Activated naive CD4-positive, alpha-beta T cell treated with anti-CD3 and anti-CD28 coated beads for 36 hours (primary cell): ENCODE measurements at regions not wholly inside any gene's neighbourhood (a gene's known extent, or its start where the extent isn't known, plus 50 kb on each side); places are given as distances from the start of the nearest gene placed in this dataset.

Experiments used
- CTCF ChIA-PET: fragments of 350-600 bp; sonication (Branson Sonifier 250); formaldehyde crosslinking; loops from one replicate; lab custom pipeline; 2021; ENCODE audit warnings: antibody characterized with exemption; lab: Charles Lee
- DNase-seq: peaks from one replicate; pipeline ENCODE4 v3.0.0-alpha.2; 2020
- H3K27ac Mint-ChIP-seq: one replicate; pipeline ENCODE4 v1.8.0; 2021; ENCODE audit warnings: mild to moderate bottlenecking, mixed read lengths
- H3K27me3 Mint-ChIP-seq: one replicate; pipeline ENCODE4 v1.8.0; 2021; ENCODE audit warnings: low read depth, mixed read lengths
- H3K36me3 Mint-ChIP-seq: one replicate; pipeline ENCODE4 v1.8.0; 2021; ENCODE audit warnings: low read depth, mixed read lengths
- H3K4me1 Mint-ChIP-seq: one replicate; pipeline ENCODE4 v1.8.0; 2021; ENCODE audit warnings: low read depth, mixed read lengths
- H3K4me3 Mint-ChIP-seq: one replicate; pipeline ENCODE4 v1.8.0; 2021; ENCODE audit warnings: mild to moderate bottlenecking, moderate library complexity, mixed read lengths
- H3K9me3 Mint-ChIP-seq: one replicate; pipeline ENCODE4 v1.8.0; 2021; ENCODE audit warnings: mixed read lengths
- intact Hi-C: fragments of 100-400 bp; cut with micrococcal nuclease; formaldehyde crosslinking; loops from one replicate; pipeline ENCODE4 v1.15.1; 2023

GRCh38 chr13:86710896-86711295 lies 911.7 kb upstream of the SLITRK6 start:
- peaks cover 7% of the 10 kb centered on the region for H3K9me3 Mint-ChIP-seq
- intact Hi-C loops = no loop called here
- H3K4me1 Mint-ChIP-seq = no peaks in the 10 kb centered on the region
- CTCF ChIA-PET = no interaction called here
- no peak for DNase-seq
- H3K4me3 Mint-ChIP-seq = no peak overlapping the region
- no peak overlapping the region for H3K27ac Mint-ChIP-seq
- H3K27me3 Mint-ChIP-seq = no peaks in the 10 kb centered on the region
- no peaks in the 10 kb centered on the region for H3K36me3 Mint-ChIP-seq

DNA sequence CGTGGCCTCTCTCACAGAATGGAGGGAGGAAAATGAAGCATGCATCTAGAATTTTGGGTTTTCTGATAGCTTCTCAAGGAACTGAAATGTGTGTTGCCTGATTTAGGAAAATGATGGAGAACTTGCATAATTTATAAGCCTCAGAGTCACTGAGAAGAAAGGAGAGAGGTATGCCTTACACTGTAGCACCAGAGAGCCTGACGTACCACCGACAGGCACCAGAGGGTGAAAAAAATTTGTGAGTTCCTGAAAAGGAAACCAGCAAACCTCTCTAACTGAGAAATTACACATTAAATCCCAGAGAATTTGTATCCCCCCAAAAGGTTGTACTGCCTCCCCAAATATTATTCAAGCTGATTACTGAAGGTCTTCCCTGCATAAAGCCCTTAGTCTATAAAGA lies 915.3 kb upstream of the SLITRK6 start:
- no peaks in the 10 kb centered on the region for H3K36me3 Mint-ChIP-seq
- H3K27ac Mint-ChIP-seq = no peak overlapping the region
- intact Hi-C loops = no loop called here
- peaks cover 13% of the 10 kb centered on the region for H3K9me3 Mint-ChIP-seq
- no peak overlapping the region for H3K4me3 Mint-ChIP-seq
- DNase-seq = no peak
- H3K4me1 Mint-ChIP-seq = no peaks in the 10 kb centered on the region
- no peaks in the 10 kb centered on the region for H3K27me3 Mint-ChIP-seq
- CTCF ChIA-PET = no interaction called here

GRCh38 chr13:86725105-86725504 lies 925.9 kb upstream of the SLITRK6 start:
- Mint-ChIP-seq H3K27me3 (no peaks in the 10 kb centered on the region), H3K4me1 (no peaks in the 10 kb centered on the region), H3K36me3 (no peaks in the 10 kb centered on the region), H3K9me3 (peaks cover 11% of the 10 kb centered on the region), H3K4me3 (no peak overlapping the region), H3K27ac (no peak overlapping the region)
- CTCF ChIA-PET = no interaction called here
- DNase-seq = no peak
- intact Hi-C loops = no loop called here

DNA sequence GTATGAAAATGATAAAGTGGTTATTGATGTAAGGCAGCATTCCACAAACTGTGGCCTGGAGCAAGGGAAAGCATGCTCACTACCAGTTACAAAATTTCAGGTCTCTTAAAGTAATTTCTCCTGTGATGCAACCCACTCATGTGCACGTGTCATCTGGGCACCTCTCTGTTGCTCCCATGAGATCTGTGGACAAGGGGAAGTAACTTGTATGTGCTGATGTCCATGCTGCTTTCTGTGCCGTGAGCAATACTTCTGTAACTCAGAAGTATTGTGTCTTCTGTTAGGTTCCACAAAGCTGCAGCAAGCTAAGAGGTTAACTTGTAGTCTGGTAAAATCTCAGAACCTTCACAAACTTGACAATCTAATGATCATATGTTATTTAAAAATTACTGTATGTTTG lies 930.0 kb upstream of the SLITRK6 start:
- no peaks in the 10 kb centered on the region for H3K27me3 Mint-ChIP-seq
- peaks cover 14% of the 10 kb centered on the region for H3K9me3 Mint-ChIP-seq
- no peaks in the 10 kb centered on the region for H3K4me1 Mint-ChIP-seq
- DNase-seq = no peak
- H3K36me3 Mint-ChIP-seq = no peaks in the 10 kb centered on the region
- CTCF ChIA-PET = no interaction called here
- H3K4me3 Mint-ChIP-seq = no peak overlapping the region
- H3K27ac Mint-ChIP-seq = no peak overlapping the region
- intact Hi-C loops = no loop called here

DNA sequence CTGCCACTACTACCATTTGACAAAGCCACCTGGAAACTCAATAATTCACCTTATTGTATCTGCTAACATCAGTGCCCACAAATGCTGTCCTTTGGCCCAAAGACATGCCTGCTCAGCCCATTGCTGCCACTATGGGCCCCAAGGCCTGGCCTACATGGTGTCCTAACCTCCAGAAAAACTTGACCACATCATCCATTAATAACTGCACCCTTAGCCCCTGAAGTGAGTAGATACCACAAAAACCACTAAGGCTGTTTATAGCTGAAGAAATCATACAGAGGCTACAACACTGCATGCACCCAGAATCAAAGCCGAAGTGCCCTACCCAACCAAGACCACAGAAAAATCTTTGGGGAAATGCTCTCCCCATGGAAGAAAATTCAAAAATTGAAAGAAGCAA lies 932.8 kb upstream of the SLITRK6 start:
- CTCF ChIA-PET = no interaction called here
- Mint-ChIP-seq H3K4me3 (no peak overlapping the region), H3K4me1 (no peaks in the 10 kb centered on the region), H3K27me3 (no peaks in the 10 kb centered on the region), H3K36me3 (no peaks in the 10 kb centered on the region), H3K9me3 (peaks cover 11% of the 10 kb centered on the region), H3K27ac (no peak overlapping the region)
- DNase-seq = no peak
- intact Hi-C loops = no loop called here

DNA sequence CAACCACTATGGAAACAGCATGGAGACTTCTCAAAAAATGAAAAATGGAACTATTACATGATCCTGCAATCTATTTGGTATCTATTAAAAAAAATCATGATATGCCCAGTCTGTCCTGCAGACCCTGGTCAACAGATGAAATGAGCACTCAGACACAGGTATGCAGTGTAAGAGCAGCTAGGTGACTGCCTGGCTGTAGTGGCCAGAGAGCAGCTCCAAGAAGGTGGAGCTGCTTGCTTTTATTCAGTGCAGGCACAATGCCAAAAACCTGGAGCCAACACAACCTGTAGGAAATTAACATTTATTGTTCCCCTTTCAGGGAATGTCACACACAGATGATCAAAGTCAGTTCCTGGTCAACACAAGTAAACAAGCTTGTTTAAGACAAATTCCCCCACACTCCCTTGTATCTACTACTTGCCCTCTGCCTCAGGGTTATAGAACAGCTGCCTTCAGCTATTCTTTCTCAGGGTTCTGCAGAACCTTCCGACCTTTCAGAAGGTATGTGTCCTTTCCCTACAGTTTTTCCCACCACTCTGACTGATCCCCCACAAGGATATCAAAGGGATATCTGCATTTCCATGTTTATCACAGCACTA lies 933.7 kb upstream of the SLITRK5 start:
- no peak overlapping the region for H3K4me3 Mint-ChIP-seq
- no peaks in the 10 kb centered on the region for H3K36me3 Mint-ChIP-seq
- no peak for DNase-seq
- CTCF ChIA-PET = no interaction called here
- intact Hi-C loops = no loop called here
- H3K27ac Mint-ChIP-seq = no peak overlapping the region
- peaks cover 12% of the 10 kb centered on the region for H3K9me3 Mint-ChIP-seq
- no peaks in the 10 kb centered on the region for H3K4me1 Mint-ChIP-seq
- H3K27me3 Mint-ChIP-seq = no peaks in the 10 kb centered on the region

GRCh38 chr13:86741762-86742285 lies 929.3 kb upstream of the SLITRK5 start:
- Mint-ChIP-seq H3K4me3 (no peak overlapping the region), H3K27ac (no peak overlapping the region), H3K9me3 (peaks cover 7% of the 10 kb centered on the region), H3K36me3 (no peaks in the 10 kb centered on the region), H3K27me3 (no peaks in the 10 kb centered on the region), H3K4me1 (no peaks in the 10 kb centered on the region)
- no peak for DNase-seq
- CTCF ChIA-PET = no interaction called here
- intact Hi-C loops = no loop called here

- H3K4me3 Mint-ChIP-seq = no peak overlapping the region
- no peak for DNase-seq
- H3K9me3 Mint-ChIP-seq = peaks cover 20% of the 10 kb centered on the region
- CTCF ChIA-PET = no interaction called here
- intact Hi-C loops = no loop called here
- no peak overlapping the region for H3K27ac Mint-ChIP-seq
- no peaks in the 10 kb centered on the region for H3K27me3 Mint-ChIP-seq
- H3K4me1 Mint-ChIP-seq = no peaks in the 10 kb centered on the region
- peaks cover 1% of the 10 kb centered on the region for H3K36me3 Mint-ChIP-seq
Measured at GRCh38 chr13:86757236-86757978, 913.8 kb upstream of the SLITRK5 start.

GRCh38 chr13:86758116-86758515 lies 913.1 kb upstream of the SLITRK5 start:
- no peak for DNase-seq
- Mint-ChIP-seq H3K4me3 (no peak overlapping the region), H3K36me3 (peaks cover 1% of the 10 kb centered on the region), H3K27ac (no peak overlapping the region), H3K9me3 (peaks cover 27% of the 10 kb centered on the region), H3K4me1 (no peaks in the 10 kb centered on the region), H3K27me3 (no peaks in the 10 kb centered on the region)
- CTCF ChIA-PET = no interaction called here
- intact Hi-C loops = no loop called here

- peaks cover 1% of the 10 kb centered on the region for H3K36me3 Mint-ChIP-seq
- CTCF ChIA-PET = no interaction called here
- H3K27me3 Mint-ChIP-seq = no peaks in the 10 kb centered on the region
- H3K4me3 Mint-ChIP-seq = no peak overlapping the region
- no peak overlapping the region for H3K27ac Mint-ChIP-seq
- no peaks in the 10 kb centered on the region for H3K4me1 Mint-ChIP-seq
- no peak for DNase-seq
- peaks cover 36% of the 10 kb centered on the region for H3K9me3 Mint-ChIP-seq
- intact Hi-C loops = no loop called here
Measured at GRCh38 chr13:86760620-86761019, 910.6 kb upstream of the SLITRK5 start.

- CTCF ChIA-PET = no interaction called here
- Mint-ChIP-seq H3K9me3 (peaks cover 31% of the 10 kb centered on the region), H3K4me3 (no peak overlapping the region), H3K36me3 (no peaks in the 10 kb centered on the region), H3K4me1 (no peaks in the 10 kb centered on the region), H3K27me3 (no peaks in the 10 kb centered on the region), H3K27ac (no peak overlapping the region)
- DNase-seq = no peak
- intact Hi-C loops = no loop called here
Measured at GRCh38 chr13:86765462-86765861, 905.7 kb upstream of the SLITRK5 start.

DNA sequence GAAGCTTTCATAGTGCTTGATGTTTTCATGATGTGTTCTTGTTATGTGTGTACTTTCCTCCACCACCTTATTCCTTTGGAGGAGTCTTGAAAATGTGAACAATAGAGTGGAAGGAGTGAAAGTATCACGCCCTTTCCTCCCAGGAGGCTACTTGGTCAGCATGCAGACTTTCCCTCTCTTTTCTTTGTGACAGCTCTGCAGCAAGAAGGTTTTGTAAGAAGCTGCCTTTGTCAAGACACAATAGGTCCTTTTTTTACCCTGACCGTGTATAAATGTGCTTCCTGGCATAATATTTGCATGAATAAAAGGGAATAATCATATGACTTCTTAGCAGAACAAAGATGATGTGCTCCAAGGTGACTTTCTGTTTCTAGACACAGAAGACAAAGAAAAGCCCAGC lies 882.6 kb upstream of the SLITRK5 start:
- H3K4me3 Mint-ChIP-seq = no peak overlapping the region
- H3K36me3 Mint-ChIP-seq = no peaks in the 10 kb centered on the region
- H3K4me1 Mint-ChIP-seq = no peaks in the 10 kb centered on the region
- H3K9me3 Mint-ChIP-seq = peaks cover 8% of the 10 kb centered on the region
- no peak for DNase-seq
- no peak overlapping the region for H3K27ac Mint-ChIP-seq
- no peaks in the 10 kb centered on the region for H3K27me3 Mint-ChIP-seq
- intact Hi-C loops = no loop called here
- CTCF ChIA-PET = no interaction called here

- H3K36me3 Mint-ChIP-seq = no peaks in the 10 kb centered on the region
- H3K4me1 Mint-ChIP-seq = no peaks in the 10 kb centered on the region
- DNase-seq = no peak
- H3K9me3 Mint-ChIP-seq = peaks cover 8% of the 10 kb centered on the region
- no peak overlapping the region for H3K27ac Mint-ChIP-seq
- intact Hi-C loops = no loop called here
- no peaks in the 10 kb centered on the region for H3K27me3 Mint-ChIP-seq
- H3K4me3 Mint-ChIP-seq = no peak overlapping the region
- CTCF ChIA-PET = no interaction called here
Measured at GRCh38 chr13:86792153-86792651, 879.0 kb upstream of the SLITRK5 start.
